AG09319 (cell line): ENCODE measurements at regions not wholly inside any gene's neighbourhood (a gene's known extent, or its start where the extent isn't known, plus 50 kb on each side); places are given as distances from the start of the nearest gene placed in this dataset.
A peak's percentile ranks its signal among the peaks of the same experiment; 100 is the strongest.

Experiments
- DNase-seq: peaks from one replicate; pipeline ENCODE4 v3.0.0-alpha.2; 2010; ENCODE audit warnings: low read depth; ENCODE audit errors: extremely low read depth
- CTCF ChIP-seq: IDR thresholded peaks from 2 replicates; pipeline ENCODE4 v1.5.1; 2011; ENCODE audit warnings: low read depth, mild to moderate bottlenecking, inconsistent platforms, low read length, moderate library complexity

DNA sequence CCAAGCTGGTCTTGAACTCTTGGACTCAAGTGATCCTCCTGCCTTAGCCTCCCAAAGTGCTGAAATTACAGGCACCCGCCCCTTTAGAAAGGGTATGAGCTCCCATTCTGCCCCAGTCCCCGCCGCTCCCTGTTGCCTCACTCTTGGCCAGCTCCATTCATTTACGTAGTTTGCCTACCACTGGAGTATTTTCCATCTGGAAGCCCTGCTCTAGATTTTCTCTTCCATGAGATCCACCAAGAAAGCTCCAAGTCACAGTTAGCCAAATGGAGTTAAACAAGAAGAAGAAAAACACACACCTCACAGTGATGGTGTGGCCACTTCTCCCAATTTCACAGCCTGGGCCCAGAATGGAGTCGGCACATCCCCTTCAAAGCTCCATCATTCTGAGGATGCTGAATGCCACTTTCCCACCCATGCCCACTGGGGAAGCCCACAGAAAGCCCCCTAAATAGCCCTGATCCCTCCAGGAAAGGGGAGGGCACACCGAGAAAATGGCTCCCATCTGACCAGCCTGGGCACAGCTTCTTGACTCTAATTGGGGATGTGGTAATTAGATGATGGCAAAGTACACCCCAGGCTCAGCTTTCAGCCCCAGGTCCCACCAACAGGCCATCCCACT lies 381.2 kb downstream of the MN1 start:
- no peak for TF ChIP-seq CTCF
- no peak for DNase-seq

DNA sequence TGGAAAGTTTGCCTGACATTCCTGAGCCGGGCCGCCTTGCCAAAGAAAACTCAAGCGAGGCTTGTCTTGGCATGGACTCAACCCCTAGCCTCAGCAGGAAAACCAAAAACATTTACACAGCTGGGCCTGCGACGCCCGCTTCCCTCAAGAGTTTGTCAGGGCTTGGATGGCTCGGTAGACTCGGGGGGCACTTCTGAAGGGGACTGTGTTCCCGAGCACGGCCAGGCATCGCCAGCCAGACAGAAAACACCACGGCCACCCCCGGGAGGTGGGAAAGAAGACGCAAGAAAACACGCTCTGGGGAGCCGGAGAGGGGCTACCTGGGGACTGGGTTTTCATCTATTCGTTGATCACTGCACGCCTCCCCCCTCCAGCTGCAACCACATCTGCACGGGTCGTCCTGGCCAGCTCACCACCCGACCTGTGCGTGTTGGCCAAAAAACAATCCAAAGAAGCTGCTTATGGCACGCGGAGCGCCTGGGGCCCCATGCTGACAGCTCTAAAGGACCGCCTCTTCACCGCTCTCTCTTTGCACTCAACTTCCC lies 380.7 kb downstream of the MN1 start:
- DNase-seq, result peak; percentile 91
- no peak for TF ChIP-seq CTCF

DNA sequence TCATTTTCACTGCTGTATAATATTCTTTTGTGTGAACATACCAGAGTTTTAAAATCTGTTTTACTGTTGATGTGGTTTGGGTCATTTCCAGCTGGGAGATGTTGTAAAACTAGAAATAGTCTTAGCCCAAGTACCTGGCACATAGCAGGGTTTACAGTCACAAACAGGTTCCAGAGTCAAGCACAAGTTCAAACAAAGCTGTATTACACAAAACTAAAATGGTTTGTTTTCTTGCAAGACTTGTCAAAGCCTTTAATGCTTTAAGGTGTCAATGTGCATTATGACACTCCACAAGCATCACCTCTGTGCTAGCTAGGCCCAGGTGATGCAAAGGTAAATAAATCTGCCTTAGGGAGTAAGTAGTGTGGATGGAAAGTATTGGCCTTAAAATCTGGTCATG lies 379.1 kb downstream of the MN1 start:
- no peak for DNase-seq
- no peak for TF ChIP-seq CTCF

GRCh38 chr22:27424319-27424718 lies 377.2 kb downstream of the MN1 start:
- TF ChIP-seq CTCF, result no peak
- no peak for DNase-seq

DNA sequence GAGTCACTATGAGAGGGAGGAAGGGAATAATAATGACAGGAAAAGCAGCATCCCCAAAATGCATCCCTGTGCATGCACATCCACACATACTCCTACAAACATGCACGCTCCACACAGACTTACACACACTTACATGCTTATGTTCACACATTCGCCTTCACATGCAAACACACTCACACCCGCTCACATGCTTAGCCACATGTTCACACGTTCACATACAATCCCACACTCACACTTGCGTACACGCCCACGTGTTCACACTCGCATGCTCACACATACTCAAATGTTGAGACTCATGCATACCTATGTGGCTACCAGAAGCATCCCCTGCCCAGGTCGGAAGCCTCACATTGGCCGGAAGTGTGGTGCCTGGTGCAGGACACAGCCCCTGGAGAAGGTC lies 372.1 kb downstream of the MN1 start:
- DNase-seq, result no peak
- TF ChIP-seq CTCF, result no peak

DNA sequence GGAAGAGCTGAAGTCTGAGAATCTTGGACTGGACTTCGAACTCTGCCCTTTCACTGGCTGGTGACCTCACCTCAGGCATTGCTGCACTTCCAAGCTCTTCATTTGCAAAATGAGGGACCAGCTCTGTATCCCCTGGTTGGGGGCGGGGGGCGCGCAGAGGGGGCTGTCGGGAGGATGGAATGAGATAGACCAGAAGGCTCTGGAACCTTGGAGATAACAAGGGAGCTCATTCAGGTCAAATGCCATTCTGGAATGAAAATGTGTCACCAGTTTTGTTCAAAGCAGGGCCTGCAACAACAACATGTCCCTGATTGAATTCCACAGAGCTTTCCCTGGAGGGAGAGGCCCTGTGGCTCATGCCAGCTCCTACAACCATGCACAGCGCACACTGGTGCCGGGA lies 370.5 kb downstream of the MN1 start:
- no peak for DNase-seq
- no peak for TF ChIP-seq CTCF

DNA sequence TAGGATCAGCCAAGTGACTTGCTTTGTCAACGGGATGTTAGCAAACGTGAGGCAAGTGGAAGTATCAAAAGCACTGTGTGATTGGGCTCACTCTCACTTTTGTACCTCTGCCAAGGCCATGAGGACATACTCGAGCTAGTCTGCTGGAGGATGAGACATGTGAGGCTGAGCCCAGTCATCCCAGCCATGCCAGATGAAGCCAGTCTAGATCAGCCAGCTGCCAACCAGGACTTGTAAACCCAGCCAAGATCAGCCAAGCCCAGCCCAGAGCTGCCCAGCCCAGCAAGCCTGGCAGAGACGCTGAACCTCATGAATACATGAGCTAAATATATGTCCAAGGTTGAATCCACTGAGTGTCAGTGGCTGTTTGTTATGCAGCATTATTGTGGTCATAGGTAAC lies 369.7 kb downstream of the MN1 start:
- DNase-seq, result no peak
- no peak for TF ChIP-seq CTCF
